LHCN-M2 (cell line): ENCODE measurements at regions not wholly inside any gene's neighbourhood (a gene's known extent, or its start where the extent isn't known, plus 50 kb on each side); places are given as distances from the start of the nearest gene placed in this dataset.
"Not testable (repeated sequence)": the region's sequence is repeated elsewhere in the genome, so short reads cannot be mapped to it uniquely, and the experiment has no call there.

Experiments used
- DNase-seq: peaks from one replicate; pipeline ENCODE4 v3.0.0-alpha.2; 2012; ENCODE audit warnings: low read depth

- DNase-seq, result peak; percentile 23
Measured at GRCh38 chr19:28633319-28634018, 579.5 kb downstream of the UQCRFS1 start.

GRCh38 chr19:28632371-28633080 lies 580.4 kb downstream of the UQCRFS1 start:
- no peak for DNase-seq

DNA sequence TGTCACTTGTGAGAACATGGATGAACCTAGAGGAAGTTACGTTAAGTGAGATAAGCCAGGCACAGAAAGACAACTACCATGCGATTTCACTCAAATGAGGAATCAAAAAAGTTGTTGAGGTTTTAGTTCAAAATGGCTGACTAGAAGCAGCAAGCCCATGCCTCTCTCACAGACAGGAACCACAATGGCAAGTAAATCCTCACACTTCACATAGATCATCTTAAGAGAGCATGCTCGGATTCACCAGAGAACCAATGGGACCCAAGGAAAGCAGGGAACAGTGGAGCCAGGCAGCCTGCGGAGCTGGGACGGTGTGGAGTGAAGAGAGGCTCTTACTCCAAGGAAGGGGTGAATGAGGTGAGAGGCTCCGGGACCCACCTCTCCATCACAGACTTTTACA lies 581.0 kb downstream of the UQCRFS1 start:
- DNase-seq, result no peak

GRCh38 chr19:28627669-28628068 lies 585.3 kb downstream of the UQCRFS1 start:
- no peak for DNase-seq

DNA sequence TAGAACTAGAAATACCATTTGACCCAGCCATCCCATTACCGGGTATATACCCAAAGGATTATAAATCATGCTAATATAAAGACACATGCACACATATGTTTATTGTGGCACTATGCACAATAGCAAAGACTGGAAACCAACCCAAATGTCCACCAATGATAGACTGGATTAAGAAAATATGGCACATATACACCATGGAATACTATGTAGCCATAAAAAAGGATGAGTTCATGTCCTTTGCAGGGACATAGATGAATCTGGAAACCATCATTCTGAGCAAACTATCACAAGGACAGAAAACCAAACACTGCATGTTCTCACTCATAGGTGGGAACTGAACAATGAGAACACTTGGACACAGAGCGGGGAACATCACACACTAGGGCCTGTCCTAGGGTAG lies 586.5 kb downstream of the UQCRFS1 start:
- DNase-seq, result not testable (repeated sequence)

GRCh38 chr19:28619816-28620429 lies 593.0 kb downstream of the UQCRFS1 start:
- no peak for DNase-seq

DNA sequence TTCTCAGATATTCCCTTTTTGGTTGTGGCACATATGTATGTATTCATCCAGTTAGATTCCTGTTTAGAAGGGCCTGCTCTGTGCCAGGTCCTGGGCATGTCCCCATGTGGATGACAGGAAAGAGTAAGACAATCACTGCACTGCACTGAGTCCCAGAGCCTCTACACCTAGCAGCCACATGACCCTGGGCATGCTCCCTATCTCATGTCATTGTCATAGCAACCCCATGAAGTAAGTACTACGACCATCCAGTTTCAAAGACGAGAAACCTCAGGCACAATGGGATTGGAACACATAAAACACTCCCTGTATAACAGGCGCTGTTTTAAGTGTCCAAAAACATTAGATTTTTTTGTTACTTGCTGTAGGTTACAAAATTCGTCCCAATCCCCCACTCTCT lies 594.4 kb downstream of the UQCRFS1 start:
- no peak for DNase-seq

DNA sequence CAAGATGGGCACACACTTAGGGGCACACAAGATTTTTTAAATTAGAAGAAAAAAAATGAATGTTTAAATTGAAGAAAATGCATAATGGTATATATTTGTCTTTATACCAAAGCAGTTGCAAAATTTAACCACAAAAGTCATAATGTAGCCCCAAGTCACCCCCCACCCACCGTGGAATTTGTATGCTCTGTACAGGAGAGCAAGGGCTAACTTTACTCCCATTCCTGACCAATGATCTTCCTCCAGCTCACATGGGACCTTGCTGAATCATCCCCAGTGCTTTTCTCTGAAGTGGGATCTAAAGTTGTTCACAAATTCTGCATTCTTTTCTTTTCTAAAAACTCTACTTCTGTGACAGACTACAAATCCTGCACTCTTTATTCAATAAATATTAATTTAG lies 597.0 kb downstream of the UQCRFS1 start:
- DNase-seq, result no peak

GRCh38 chr19:28615546-28615916 lies 597.4 kb downstream of the UQCRFS1 start:
- DNase-seq, result no peak

- DNase-seq, result no peak
Measured at GRCh38 chr19:28614634-28615545, 598.1 kb downstream of the UQCRFS1 start.

DNA sequence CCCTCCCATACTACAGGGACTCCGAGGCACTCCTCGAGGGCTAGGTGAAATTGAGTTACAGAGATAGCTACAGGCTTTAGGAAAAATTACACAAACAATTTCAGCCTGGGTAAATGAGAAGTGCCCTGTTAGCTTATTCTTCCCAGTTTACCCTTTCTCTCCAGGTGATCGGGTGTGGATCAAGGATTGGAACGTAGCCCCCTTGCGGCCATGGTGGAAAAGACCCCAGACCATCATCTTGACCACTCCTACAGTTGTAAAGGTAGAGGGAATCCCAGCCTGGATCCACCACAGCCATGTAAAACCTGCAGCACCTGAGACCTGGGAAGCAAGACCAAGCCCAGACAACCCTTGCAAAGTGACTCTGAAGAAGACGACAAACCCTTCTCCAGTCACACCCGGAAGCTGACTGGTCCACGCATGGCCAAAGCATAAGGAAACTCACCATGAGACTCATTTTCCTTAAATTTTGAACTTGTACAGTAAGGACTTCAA lies 600.6 kb downstream of the UQCRFS1 start:
- DNase-seq, result no peak

DNA sequence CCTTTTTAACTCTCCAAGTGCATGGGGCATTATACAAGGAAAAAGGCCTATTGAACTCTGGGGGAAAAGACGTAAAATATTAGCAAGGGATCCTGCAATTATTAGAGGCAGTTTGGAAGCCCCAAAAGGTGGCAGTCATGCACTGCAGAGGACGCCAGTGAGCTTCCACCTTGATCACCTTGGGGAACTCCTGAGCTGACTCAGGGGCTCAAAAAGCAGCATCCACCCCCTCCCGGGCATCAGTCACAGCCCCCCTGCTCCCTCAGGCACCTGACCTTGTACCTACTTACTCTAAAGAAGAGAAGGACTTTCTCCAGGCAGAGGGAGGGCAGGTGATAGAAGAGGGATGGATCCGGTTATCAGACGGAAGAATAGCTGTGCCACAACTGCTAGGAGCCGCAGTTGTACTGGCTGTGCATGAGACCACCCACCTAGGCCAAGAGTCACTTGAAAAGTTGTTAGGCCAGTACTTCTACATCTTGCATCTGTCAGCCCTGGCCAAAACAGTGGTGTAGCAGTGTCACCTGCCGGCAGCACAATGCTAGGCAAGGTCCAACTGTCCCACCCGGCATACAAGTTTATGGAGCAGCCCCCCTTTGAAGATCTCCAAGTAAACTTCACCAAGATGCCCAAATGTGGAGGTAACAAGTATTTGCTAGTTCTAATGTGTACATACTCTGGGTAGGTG lies 601.6 kb downstream of the UQCRFS1 start:
- not testable (repeated sequence) for DNase-seq

DNA sequence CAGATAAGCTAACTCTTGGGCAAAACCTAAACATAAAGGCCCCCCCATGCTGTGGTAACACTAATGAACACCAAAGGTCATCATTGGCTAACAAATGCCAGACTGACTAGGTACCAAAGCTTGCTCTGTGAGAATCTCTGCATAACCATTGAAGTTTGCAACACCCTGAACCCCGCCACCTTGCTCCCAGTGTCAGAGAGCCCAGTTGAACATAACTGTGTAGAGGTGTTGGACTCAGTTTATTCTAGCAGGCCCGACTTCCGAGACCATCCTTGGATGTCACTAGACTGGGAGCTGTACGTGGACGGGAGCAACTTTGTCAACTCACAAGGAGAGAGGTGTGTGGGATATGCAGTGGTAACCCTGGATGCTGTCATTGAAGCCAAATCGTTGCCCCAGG lies 602.2 kb downstream of the UQCRFS1 start:
- DNase-seq, result no peak

GRCh38 chr19:28609944-28610343 lies 603.0 kb downstream of the UQCRFS1 start:
- no peak for DNase-seq

DNA sequence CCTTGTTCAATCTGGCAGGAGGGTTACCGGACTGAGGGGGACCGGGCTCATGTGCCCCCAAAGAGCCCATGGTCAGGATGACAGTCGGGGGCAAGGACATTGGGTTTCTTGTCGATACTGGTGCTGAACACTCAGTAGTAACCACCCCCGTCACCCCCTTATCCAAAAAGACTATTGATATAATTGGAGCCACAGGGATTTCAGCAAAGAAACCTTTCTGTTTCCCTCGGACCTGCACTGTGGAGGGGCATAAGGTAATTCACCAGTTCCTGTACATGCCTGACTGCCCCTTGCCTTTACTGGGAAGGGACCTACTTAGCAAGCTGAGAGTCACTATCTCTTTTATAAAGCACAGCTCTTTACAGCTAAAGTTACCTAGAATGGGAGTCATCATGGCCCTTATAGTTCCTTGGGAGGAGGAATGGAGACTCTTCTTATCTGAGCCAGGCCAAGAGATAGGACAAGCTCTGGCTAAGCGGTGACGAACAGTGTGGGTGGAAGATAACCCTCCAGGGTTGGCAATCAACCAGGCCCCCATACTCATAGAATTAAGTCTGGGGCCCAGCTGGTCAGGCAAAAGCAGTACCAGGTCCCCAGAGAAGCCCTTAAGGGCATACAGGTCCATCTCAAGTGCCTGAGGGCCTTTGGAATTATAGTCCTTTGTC lies 603.7 kb downstream of the UQCRFS1 start:
- no peak for DNase-seq

GRCh38 chr19:28608292-28608691 lies 604.7 kb downstream of the UQCRFS1 start:
- no peak for DNase-seq

- DNase-seq, result no peak
Measured at GRCh38 chr19:28607066-28607583, 605.8 kb downstream of the UQCRFS1 start.

DNA sequence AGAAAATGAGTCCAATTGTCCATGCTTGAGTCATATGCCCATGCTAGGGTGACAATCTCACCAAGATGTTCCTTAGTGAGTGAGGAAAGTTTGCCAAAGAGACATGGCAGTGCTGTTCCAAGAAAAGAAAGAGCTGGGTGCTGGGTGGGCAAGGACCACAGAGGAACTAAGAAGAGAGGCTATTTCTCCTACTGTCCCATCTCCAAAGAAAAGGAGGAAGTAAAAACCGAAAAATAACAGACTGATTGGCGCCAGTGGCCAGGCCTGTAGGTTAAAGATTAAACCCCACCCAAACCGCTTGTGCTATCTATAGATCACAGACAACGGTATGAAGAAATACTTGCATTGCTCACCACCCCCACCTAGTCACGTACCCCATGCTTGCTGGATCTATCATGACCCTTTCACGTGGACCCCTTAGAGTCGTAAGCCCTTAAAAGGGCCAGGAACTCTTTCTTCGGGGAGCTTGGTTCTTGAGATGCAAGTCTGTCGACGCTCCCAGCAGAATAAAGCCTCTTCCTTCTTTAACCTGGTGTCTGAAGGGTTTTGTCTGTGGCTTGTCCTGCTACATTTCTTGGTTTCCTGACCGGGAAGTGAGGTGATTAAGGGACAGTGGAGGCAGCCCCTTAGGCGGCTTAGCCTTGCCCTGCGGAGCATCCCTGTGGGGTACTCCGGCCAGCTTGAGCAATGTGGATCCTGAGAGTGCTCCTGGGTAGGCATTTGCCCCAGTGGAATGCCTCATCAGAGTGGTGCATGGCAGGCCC lies 606.5 kb downstream of the UQCRFS1 start:
- no peak for DNase-seq

DNA sequence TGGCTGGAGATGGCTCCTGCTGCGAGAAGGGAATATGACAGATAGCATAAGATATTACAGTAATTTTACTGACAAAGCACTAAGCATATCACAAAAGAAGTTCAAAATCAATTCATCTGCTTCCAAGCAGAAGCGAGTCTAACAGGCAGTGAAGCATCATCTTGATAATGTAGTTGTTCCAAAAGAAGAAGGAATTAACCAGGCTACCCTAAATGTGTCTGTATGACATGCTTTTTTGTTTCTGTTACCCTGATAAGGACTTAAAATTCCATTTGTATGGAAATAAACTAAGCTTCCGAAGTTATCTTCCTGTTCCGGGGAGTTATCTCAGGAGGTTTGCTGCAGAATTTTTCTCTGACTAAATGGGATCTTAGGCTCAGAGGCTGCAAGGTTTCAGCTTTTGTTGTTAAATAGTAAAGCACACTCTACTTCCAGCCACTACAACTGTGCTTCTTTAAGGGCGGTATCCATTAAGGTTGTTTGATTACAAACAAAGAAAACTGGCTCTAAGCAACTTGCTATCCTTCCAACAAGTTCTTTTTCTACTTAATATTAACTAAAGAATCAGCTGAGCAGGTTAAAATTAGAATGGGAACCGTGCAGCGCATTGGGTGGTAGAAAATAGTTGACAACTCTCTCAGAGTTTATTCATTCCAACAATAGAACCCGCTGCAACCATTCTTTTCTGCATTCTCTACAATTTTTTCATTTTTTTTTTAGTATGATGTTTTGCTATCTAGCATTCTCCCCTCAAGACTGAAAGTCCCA lies 607.3 kb downstream of the UQCRFS1 start:
- DNase-seq, result no peak
